IMR-90 (cell line): ENCODE measurements at regions not wholly inside any gene's neighbourhood (a gene's known extent, or its start where the extent isn't known, plus 50 kb on each side); places are given as distances from the start of the nearest gene placed in this dataset.
A peak's percentile ranks its signal among the peaks of the same experiment; 100 is the strongest.

ENCODE experiments used
- ATAC-seq: fragments of 200-7000 bp; cut with Tn5 transposase; 2 replicates; pipeline ENCODE4 v1.9.1; 2020; ENCODE audit warnings: low read depth, mild to moderate bottlenecking, moderate library complexity
- BruUV-seq: library from RNA; stranded (reverse); fragments of 400-500 nt; replicated peaks from 2 replicates; lab custom pipeline; 2021; lab: Mats Ljungman, UMichigan
- CTCF ChIA-PET: fragments of 300-600 bp; formaldehyde crosslinking; extraction: SDS; loops from one replicate; lab custom pipeline; 2021; ENCODE audit warnings: antibody characterized with exemption; lab: Yijun Ruan, JAX
- POLR2A ChIA-PET: fragments of 300-600 bp; sonication (Branson Sonifier 250); formaldehyde crosslinking; loops from one replicate; lab custom pipeline; 2022; ENCODE audit warnings: antibody characterized with exemption; ENCODE audit not compliant: unreplicated experiment; lab: Charles Lee
- DNase-seq: peaks from one replicate; pipeline ENCODE4 v3.0.0; 2013
- H2AFZ ChIP-seq: replicated peaks from 2 replicates; pipeline ENCODE3; 2013; ENCODE audit warnings: low read length, mild to moderate bottlenecking; ENCODE audit not compliant: poor library complexity
- H2AK5ac ChIP-seq: 2 replicates; pipeline ENCODE4 v1.6.1; 2013; ENCODE audit warnings: low read depth, low read length, inconsistent platforms
- H2AK9ac ChIP-seq: replicated peaks from 2 replicates; pipeline ENCODE3; 2013; ENCODE audit warnings: mild to moderate bottlenecking, low read depth, low read length, moderate library complexity; ENCODE audit not compliant: poor library complexity
- H2BK120ac ChIP-seq: 2 replicates; pipeline ENCODE4 v1.6.1; 2013; ENCODE audit warnings: low read depth, low read length, inconsistent platforms
- H2BK15ac ChIP-seq: 3 replicates; pipeline ENCODE4 v1.6.1; 2013; ENCODE audit warnings: low read depth, low read length, inconsistent platforms
- H2BK20ac ChIP-seq: 2 replicates; pipeline ENCODE4 v1.6.1; 2013; ENCODE audit warnings: low read depth, mild to moderate bottlenecking, inconsistent platforms, low read length, moderate library complexity
- H2BK5ac ChIP-seq: 2 replicates; pipeline ENCODE4 v1.6.1; 2013; ENCODE audit warnings: mild to moderate bottlenecking, low read depth, low read length, inconsistent platforms; ENCODE audit not compliant: poor library complexity, severe bottlenecking
- H3K14ac ChIP-seq: replicated peaks from 2 replicates; pipeline ENCODE4 v1.6.1; 2013; ENCODE audit warnings: low read depth, low read length, inconsistent platforms
- H3K18ac ChIP-seq: 2 replicates; pipeline ENCODE4 v1.6.1; 2013; ENCODE audit warnings: low read depth, low read length, control low read depth
- H3K23ac ChIP-seq: 2 replicates; pipeline ENCODE4 v1.6.1; 2013; ENCODE audit warnings: low read depth, low read length, inconsistent platforms
- H3K27ac ChIP-seq: 2 replicates; pipeline ENCODE4 v1.5.1; 2013; ENCODE audit warnings: mild to moderate bottlenecking, control low read depth, low read length; ENCODE audit not compliant: insufficient read depth
- H3K27me3 ChIP-seq: 2 replicates; pipeline ENCODE4 v1.6.1; 2013; ENCODE audit warnings: low read length; ENCODE audit not compliant: control insufficient read depth, insufficient read depth
- H3K36me3 ChIP-seq: 2 replicates; pipeline ENCODE4 v1.6.1; 2013; ENCODE audit warnings: low read length, mixed read lengths; ENCODE audit not compliant: control insufficient read depth, insufficient read depth
- H3K4ac ChIP-seq: 2 replicates; pipeline ENCODE4 v1.6.1; 2013; ENCODE audit warnings: low read depth, low read length, inconsistent platforms
- H3K4me1 ChIP-seq: 2 replicates; pipeline ENCODE4 v1.6.1; 2013; ENCODE audit warnings: low read length, mixed read lengths; ENCODE audit not compliant: control insufficient read depth, insufficient read depth
- H3K4me2 ChIP-seq: 2 replicates; pipeline ENCODE4 v1.6.1; 2013; ENCODE audit warnings: low read depth, mild to moderate bottlenecking, control low read depth, low read length, moderate library complexity
- H3K4me3 ChIP-seq: 2 replicates; pipeline ENCODE4 v1.5.1; 2013; ENCODE audit warnings: low read depth, mild to moderate bottlenecking, control low read depth, low read length, moderate library complexity; ENCODE audit not compliant: insufficient read depth
- H3K56ac ChIP-seq: 2 replicates; pipeline ENCODE4 v1.6.1; 2013; ENCODE audit warnings: low read length, inconsistent platforms; ENCODE audit not compliant: insufficient read depth; ENCODE audit errors: extremely low read depth
- H3K79me1 ChIP-seq, 2 experiments: 2 replicates each; pipeline ENCODE4 v1.6.1; 2013; ENCODE audit warnings: low read length in 2 of 2, inconsistent platforms in 1 of 2, low read depth in 1 of 2
- H3K9ac ChIP-seq: 2 replicates; pipeline ENCODE4 v1.6.1; 2013; ENCODE audit warnings: low read depth, low read length, control low read depth
- H3K9me1 ChIP-seq: 2 replicates; pipeline ENCODE4 v1.6.1; 2013; ENCODE audit warnings: low read length, inconsistent platforms; ENCODE audit not compliant: insufficient read depth
- H3K9me3 ChIP-seq: 2 replicates; pipeline ENCODE4 v1.6.1; 2013; ENCODE audit warnings: low read length; ENCODE audit not compliant: control insufficient read depth, insufficient read depth
- H4K20me1 ChIP-seq: 2 replicates; pipeline ENCODE4 v1.6.1; 2013; ENCODE audit warnings: low read length, inconsistent platforms; ENCODE audit not compliant: insufficient read depth
- H4K5ac ChIP-seq: 2 replicates; pipeline ENCODE4 v1.6.1; 2013; ENCODE audit warnings: mild to moderate bottlenecking, low read depth, low read length, control low read depth
- H4K8ac ChIP-seq, 2 experiments: 2 replicates each; pipeline ENCODE4 v1.6.1; 2013; ENCODE audit warnings: low read depth in 2 of 2, low read length in 2 of 2, control low read depth in 1 of 2, inconsistent platforms in 1 of 2
- H4K91ac ChIP-seq: 2 replicates; pipeline ENCODE4 v1.6.1; 2013; ENCODE audit warnings: low read depth, low read length, inconsistent platforms; ENCODE audit not compliant: insufficient read depth
- USF2 ChIP-seq: fragments of 150-350 bp; IDR thresholded peaks from 2 replicates; pipeline ENCODE4 v1.6.1; 2017; ENCODE audit warnings: mild to moderate bottlenecking, antibody characterized with exemption, low read length, low read depth
- WGBS, 2 experiments: methylation state at CpG; one replicate each; pipeline versions ENCODE4 v1.1.5 to v1.1.7; 2013; ENCODE audit warnings: missing lambda C conversion rate in 2 of 2; ENCODE audit not compliant: insufficient read length in 1 of 2; ENCODE audit errors: extremely low coverage in 2 of 2; 5-methylcytosine and 5-hydroxymethylcytosine counted together
- dilution Hi-C: fragments of 300-500 bp; cut with HindIII; formaldehyde crosslinking; loops from one replicate; pipeline ENCODE4 v1.14.3; 2018; ENCODE audit warnings: low sequenced_read_pairs; ENCODE audit not compliant: unreplicated experiment
- in situ Hi-C: fragments of 300-500 bp; cut with MboI; formaldehyde crosslinking; loops from 3 replicates; pipeline ENCODE4 v1.14.3; 2019; ENCODE audit warnings: low sequenced_read_pairs, inconsistent platforms, mixed read lengths
- intact Hi-C: fragments of 100-400 bp; cut with micrococcal nuclease; formaldehyde crosslinking; loops from 2 replicates; pipeline ENCODE4 v1.10.0; 2022

DNA sequence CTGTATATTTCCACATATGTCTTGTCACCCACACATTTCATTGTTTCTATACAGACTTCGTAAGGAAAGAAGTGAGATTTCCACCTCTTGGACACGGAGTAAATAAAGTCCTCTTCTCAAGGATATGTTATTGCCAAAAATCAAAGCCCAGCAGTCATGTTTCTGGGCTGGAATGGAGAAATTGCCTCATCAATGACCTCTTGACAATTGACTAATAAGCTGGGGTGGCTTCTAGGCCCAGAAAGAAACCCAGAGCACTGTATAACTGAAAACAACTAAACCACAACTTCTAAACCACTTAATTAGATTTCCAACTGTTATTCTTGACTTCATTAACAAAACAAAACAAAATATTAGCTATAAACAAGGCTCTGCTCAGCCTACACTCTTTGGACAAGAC is 56.4 kb upstream of the SLC24A5 start:
- Histone ChIP-seq H4K20me1 (no peaks in the 10 kb centered on the region), H3K9me1 (no peaks in the 10 kb centered on the region), H3K14ac (no peak overlapping the region), H2BK5ac (no peak overlapping the region), H3K36me3 (no peaks in the 10 kb centered on the region), H2AK5ac (no peak overlapping the region), H2BK15ac (no peak overlapping the region), H3K9me3 (no peaks in the 10 kb centered on the region), H2AK9ac (no peak overlapping the region), H3K79me1 (no peaks in the 10 kb centered on the region), H3K4me1 (peaks cover 3% of the 10 kb centered on the region; the same call in 1 of the 2 replicates), H3K27ac (no peak overlapping the region), H2BK20ac (no peak overlapping the region), H3K56ac (no peak overlapping the region), H3K4ac (no peak overlapping the region), H2BK120ac (no peak overlapping the region), H4K5ac (no peak overlapping the region), H3K9ac (no peak overlapping the region), H4K91ac (no peak overlapping the region), H3K18ac (no peak overlapping the region), H3K4me2 (no peak overlapping the region), H4K8ac (no peak overlapping the region), H3K4me3 (no peak overlapping the region), H2AFZ (no peak overlapping the region), H3K23ac (no peak overlapping the region), H3K27me3 (peaks cover 3% of the 10 kb centered on the region; the same call in 1 of the 2 replicates)
- DNase-seq (peak; percentile 9), ATAC-seq (no peak)
- intact Hi-C loops (no loop called here), in situ Hi-C loops (loop anchor here (10.0 kb wide), 1 partner anchor 60 kb away; no protein-coding TSS in a partner anchor), dilution Hi-C loops (no loop called here)
- TF ChIP-seq USF2 = no peak
- POLR2A ChIA-PET = no interaction called here
- CTCF ChIA-PET = no interaction called here
- no CpG with 5 or more reads among the region's 2 CpGs for WGBS, 2 experiments
- no TSS peak for BruUV-seq
